RPMI8226 (cell line): ENCODE measurements at regions not wholly inside any gene's neighbourhood (a gene's known extent, or its start where the extent isn't known, plus 50 kb on each side); places are given as distances from the start of the nearest gene placed in this dataset.
"Not testable (repeated sequence)": the region's sequence is repeated elsewhere in the genome, so short reads cannot be mapped to it uniquely, and the experiment has no call there.

ENCODE experiments used
- DNase-seq: peaks from one replicate; pipeline ENCODE4 v3.0.0-alpha.2; 2015

- peak; percentile 17 for DNase-seq
These were observed 91.1 kb upstream of the TBCA start for GRCh38 chr5:77867194-77867691.

DNA sequence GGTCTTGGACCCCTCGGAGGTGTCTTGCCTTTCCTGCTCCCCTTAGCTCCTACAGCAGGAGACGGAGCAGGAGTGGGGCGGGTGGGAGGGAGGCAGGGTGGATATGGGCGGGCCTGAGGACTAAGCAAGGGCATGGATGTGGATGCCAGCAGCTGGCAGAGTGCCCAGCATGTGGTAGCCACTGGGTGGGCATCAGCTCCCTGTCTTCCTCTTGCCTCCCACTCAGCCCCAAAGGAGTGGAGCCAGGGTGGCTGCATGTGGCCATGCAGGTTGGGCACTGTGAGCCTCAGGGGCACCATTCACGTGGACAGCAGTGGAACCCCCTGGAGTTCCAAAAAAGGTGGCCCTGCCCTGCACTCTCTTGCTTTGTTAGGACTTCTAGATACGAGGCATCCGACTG lies 90.1 kb upstream of the TBCA start:
- no peak for DNase-seq

DNA sequence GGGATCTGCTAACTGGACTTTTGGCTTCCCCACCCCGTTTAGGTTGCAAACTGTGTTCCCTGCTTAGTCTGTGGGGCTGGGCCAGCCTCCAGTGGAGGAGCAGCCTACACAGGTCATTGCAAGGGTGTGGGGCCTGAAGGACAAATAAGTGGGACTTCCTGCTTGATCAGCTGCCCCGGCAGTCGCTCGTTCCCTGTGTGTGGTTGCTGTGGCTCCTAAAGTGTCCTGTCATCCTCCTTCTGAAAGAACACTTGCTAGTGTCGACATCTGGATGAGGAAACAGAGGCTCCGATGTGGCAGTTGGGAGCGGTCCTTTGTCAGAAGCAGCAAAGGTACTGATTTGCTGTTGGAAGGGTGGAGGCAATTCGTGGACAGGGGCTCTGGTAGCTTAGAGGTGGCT lies 88.9 kb upstream of the TBCA start:
- no peak for DNase-seq

DNA sequence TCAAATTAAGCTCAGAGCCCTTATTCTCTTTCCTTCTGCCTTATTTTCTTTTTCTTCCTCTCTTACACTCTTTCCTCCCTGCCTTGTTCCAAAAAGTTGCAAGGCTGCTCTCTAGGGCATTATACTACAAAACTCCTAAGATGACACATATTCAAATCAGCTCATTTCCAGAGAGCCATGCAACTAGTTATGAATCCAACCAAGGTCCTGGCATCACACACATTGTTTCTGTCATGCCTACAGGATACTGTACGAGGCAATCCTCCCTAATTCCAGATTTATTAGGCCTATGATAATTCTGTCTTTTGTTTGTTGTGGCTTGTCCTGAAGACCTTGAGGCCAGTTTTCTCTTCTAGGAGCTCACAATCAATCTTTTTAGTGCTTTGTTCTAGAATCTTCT lies 87.0 kb upstream of the TBCA start:
- DNase-seq, result no peak

- DNase-seq, result no peak
These were observed 85.4 kb upstream of the TBCA start for GRCh38 chr5:77861576-77861975.

DNA sequence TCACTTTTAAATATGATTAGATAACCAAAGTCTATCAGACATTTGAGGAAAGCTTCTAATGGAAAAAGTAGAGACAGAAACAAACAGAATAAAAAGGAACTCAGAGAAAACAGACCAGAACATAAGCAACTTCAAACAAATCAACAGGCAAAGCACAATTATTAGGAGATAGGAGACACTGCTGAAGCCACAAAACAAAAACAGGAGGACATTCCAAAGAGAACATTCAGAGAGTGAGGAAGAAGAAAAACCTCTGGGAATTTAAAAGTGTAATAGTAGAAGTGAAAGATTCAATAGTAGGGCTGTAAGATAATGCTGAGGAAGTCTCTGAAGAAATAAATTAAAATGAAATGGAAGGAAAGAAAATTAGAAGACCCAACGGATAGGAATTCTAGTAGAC lies 83.2 kb upstream of the TBCA start:
- DNase-seq, result no peak

DNA sequence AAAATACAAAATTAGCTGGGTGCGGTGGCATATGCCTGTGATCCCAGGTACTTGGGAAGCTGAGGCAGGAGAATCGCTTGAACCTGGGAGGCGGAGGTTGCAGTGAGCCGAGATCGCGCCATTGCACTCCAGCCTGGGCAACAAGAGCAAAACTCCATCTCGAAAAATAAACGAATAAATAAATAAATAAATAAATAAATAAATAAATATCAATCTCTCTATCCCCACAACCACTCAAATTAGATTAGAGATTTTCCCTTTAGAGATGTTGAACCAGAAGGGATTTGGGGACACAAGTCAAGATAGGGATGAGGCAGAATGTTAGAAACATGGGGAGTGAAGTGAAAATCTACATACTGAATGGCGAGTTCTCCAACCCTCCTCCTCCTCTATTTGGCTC lies 82.5 kb upstream of the TBCA start:
- not testable (repeated sequence) for DNase-seq

- DNase-seq, result no peak
These were observed 79.2 kb upstream of the TBCA start for GRCh38 chr5:77855369-77855768.

DNA sequence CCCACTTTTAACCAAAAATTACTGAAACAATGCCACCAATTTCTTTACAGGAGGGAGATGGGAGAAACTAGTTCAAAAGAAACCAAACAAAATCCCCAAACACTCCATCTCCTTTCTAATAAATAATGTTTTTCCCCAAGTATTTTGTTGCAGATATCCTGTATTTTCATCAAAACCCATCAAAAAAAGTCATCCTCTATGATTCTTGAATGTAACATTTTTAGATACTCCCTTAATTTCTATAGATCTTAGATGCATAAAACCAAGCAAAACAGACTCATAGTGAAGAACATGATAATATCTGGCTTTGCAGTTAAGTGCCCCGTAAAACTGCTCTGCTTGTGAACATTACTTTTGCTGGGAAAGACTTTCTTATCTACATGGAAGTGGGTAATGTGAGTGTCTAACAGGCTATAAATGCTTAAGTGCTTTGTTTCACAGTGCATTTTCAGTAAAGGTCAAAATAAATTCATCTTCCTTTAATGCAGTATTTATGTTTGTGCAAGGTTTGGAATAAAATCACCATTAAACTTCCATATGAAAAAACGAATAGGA lies 77.3 kb upstream of the TBCA start:
- DNase-seq, result no peak

DNA sequence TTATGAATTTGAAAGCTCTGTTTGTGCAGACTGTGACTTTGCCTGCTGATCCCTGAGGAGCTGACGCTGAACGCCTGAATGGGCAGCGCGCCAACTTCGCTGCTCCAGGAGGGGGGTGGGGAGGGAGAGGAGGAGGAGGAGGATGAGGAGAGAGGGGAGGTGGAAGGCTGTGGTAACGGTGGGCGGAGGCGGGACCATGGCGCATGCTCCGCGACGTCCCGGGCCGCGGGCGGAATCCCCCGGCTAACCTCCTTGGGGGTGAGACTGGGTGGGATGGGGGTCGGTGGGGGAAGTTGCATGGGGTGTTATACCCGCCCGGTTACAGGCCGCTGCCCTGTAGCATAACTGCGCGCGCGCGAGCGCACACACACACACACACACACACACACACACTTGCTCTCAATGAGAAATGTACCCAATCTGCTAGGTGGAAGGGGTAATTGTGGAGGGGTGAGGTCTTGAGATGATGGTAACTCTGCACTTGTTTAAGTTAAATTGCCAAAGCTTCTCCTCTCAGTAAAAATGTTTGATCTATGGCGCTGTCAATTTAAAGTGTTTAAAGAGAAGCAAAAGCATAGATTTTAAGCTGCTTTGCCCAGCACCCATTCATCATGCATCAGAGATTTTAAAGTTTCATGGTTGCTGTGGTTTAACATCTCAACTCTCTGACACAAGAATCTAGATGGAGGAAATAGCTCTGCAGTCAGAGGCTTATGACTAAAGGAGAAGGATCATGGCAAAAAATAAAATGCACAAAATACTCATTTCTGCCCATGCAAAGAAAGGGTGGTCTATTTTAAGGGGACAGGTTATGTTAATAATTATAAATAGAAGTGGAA lies 76.6 kb upstream of the TBCA start:
- DNase-seq, result no peak

DNA sequence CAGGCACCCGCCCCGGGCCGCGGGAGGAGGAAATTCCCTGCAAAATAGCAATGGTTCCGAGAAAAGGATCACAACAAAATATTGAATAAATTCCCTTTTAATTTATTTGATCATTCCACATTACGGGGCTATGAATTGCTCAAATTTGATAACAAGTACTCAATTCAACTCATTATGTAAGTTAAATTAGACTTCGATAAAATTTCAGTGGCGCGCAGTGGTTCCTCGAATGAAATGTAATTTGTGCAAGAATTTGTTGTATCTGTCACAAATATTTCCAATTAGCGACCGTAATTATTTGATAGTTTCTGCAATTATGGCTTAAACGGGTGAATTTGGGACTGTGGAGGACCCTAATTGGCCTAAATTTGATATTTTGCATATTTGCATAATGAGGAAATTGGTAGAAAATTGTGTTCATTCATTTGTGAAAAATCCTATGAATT lies 76.0 kb upstream of the TBCA start:
- DNase-seq, result no peak

- DNase-seq, result no peak
These were observed 75.3 kb upstream of the TBCA start for GRCh38 chr5:77851176-77852067.

DNA sequence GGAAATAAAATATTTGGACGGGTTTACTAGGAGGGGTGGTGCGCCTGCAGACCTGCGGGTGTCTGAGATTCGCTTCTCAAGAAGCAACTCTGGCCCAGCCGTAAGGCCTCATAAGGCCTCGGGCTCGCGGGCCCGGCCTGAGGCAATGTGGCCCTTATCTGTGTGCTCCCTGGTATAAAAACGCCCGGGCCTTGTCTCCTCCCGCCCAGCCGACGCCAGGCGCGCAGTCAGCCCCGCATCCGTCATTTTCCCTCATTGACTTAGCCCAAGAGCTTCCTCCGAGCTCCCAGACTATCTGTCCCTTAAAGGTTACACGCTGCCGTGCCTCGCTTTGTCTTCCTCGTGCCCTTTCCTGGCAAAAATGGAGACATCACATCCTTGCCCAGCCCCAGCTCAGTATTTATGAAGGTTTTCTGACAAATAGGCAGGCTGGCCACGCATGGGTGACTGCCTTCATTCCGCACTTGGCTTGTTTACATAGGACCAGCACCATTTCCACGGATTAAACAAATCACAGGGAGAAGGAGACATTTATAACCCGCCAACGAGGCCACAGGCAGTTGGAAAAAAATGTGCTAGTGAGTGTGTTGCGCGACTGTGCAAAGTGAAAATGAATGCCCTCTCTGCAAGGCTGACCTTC lies 74.5 kb upstream of the TBCA start:
- no peak for DNase-seq

DNA sequence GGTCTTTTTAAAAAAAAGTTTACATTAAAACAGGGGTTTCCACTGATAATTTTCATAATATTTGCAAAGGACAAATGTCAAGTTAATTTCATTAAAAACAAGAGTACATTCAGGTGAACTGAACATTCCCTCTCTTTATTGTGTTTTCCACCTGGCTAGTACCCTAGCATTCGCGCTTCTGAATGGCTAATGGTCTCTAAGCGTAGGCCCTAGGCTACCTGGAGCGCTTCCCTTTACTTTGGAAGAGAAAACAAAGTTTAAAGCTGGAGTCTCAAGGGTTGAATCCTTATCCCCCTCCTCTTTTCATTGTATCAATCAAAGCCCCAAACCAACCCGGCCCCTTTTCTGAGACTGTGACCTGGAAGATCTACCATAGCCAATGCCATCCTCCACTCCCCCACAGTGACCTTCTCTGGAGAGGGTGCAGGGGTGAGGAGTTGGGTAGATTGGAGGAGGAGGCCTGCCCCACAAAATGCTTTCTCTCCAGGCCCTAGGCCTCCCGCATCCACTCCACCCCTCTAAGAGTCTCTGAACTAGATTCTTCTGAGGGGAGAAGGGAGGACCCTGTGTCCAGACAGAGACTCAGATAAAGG lies 73.3 kb upstream of the TBCA start:
- no peak for DNase-seq

- no peak for DNase-seq
These were observed 71.7 kb upstream of the TBCA start for GRCh38 chr5:77847814-77848290.

GRCh38 chr5:77847129-77847460 lies 71.0 kb upstream of the TBCA start:
- no peak for DNase-seq

DNA sequence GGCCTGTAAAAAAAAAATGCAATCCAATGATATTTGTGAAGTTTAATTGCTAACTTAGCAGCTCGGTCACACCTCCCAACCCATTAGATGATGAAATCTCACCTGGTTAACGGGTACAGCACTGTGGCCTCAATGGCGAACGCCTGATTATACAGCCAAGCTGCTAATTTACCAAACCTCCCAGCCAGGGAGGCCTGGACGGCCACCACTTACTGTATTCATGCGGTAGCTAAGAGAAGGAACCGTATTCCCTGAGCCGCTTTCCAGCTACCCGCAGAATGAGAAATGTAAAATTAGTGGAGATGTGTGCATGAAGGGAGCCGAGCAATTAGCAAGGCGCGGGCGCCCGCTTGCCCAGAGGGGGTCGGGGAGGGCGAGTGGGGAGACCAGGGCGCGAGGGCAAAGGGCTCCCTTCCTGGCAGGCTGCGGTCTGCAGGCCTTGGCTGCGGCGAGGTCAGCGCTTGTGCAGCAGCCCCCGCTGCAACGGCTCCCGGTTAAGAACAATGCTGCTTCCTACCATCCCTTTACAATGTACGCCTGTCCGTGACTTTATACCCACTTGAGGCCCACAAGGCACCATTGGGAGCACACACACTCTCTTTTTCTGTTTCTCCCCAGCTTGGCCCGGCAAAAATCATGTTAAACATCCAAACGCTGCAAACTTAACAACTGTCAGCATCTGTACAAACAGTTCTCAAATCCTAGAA lies 70.4 kb upstream of the TBCA start:
- DNase-seq, result no peak

DNA sequence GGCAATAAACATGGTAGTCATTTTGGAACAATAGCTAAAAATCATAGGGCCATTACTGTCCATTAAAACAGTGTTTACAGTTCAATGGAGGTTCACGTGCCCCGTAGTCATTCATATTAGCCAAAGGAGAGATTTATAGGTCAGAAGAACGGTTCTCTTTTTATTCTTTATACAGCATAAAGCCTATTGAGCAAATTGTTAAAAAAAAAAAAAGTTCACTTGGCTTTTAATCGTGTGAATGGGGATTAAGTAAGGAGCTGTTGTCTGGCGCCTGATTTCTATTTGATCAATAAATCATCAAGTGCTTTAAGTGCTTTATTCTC lies 69.1 kb upstream of the TBCA start:
- DNase-seq, result no peak

DNA sequence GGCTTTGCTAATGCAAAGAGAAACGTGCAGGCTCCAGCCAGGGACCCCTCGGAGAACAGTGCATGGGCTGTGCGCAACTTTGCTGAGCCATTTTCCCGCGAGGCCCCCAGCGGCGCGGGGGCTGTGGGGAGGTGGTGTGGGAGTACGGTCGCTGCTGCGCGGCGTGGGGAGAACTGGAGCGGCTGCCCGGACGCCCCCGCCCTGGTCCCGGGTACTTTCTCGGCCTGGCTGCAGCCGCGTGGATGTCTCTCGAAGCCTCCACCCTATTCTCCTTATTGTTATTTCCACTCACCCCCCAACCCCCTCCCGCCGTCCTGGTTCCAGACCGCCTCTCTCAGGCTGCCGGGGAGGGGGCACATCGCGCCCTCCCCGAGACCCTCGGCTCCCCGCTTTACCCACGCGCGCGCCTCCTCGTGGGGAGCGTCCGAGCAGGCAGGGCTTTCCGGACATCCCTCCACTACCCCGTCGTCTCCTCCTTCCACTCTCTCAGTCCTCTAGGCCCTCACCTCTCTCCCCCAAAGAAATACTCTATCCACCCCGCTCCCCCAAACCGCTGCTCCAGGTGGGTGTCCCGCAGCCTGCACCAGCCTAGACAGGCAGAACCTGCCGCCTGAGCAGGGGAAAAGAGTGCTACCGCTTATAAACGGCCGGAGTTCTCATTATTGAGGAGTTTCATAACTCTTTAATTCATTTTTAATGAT lies 68.6 kb upstream of the TBCA start:
- no peak for DNase-seq

GRCh38 chr5:77844373-77844622 lies 68.2 kb upstream of the TBCA start:
- DNase-seq, result no peak

GRCh38 chr5:77843570-77844372 lies 67.6 kb upstream of the TBCA start:
- no peak for DNase-seq
